HG03439 (cell line): ENCODE measurements at regions not wholly inside any gene's neighbourhood (a gene's known extent, or its start where the extent isn't known, plus 50 kb on each side); places are given as distances from the start of the nearest gene placed in this dataset.
"Not testable (repeated sequence)": the region's sequence is repeated elsewhere in the genome, so short reads cannot be mapped to it uniquely, and the experiment has no call there.

Experiments used
- ATAC-seq: cut with Tn5 transposase; IDR thresholded peaks from one replicate; pipeline ENCODE4 v1.9.1; 2021; ENCODE audit warnings: mild to moderate bottlenecking, moderate library complexity; ENCODE audit not compliant: unreplicated experiment

GRCh38 chr18:22503803-22504202, 86.1 kb upstream of the CTAGE1 start:
- ATAC-seq = no peak

GRCh38 chr18:22504251-22505030, 86.7 kb upstream of the CTAGE1 start:
- no peak for ATAC-seq

- ATAC-seq = no peak
Observed at GRCh38 chr18:22505141-22505591, 87.5 kb upstream of the CTAGE1 start.

GRCh38 chr18:22507055-22507454, 89.3 kb upstream of the CTAGE1 start:
- ATAC-seq = no peak

DNA sequence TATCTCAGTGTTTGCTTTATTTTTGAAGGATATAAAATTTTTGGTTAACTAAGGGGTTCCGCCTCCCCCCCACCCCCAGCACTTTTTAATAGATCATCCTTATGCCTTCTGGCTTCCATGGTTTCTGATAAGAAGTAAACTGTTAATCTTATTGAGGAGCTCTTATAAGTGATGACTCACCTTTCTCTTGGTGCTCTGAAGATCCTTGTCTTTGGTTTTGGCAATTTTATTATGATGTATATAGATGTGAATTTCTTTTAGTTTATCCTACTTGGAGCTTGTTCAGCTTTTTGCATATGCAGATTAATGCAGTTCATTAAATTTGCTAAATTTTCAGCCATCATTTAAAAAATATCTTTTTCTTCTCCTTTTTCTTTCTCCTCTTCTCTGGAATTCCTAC, 91.7 kb upstream of the CTAGE1 start:
- ATAC-seq = no peak

GRCh38 chr18:22510697-22511096, 93.0 kb upstream of the CTAGE1 start:
- ATAC-seq = no peak

DNA sequence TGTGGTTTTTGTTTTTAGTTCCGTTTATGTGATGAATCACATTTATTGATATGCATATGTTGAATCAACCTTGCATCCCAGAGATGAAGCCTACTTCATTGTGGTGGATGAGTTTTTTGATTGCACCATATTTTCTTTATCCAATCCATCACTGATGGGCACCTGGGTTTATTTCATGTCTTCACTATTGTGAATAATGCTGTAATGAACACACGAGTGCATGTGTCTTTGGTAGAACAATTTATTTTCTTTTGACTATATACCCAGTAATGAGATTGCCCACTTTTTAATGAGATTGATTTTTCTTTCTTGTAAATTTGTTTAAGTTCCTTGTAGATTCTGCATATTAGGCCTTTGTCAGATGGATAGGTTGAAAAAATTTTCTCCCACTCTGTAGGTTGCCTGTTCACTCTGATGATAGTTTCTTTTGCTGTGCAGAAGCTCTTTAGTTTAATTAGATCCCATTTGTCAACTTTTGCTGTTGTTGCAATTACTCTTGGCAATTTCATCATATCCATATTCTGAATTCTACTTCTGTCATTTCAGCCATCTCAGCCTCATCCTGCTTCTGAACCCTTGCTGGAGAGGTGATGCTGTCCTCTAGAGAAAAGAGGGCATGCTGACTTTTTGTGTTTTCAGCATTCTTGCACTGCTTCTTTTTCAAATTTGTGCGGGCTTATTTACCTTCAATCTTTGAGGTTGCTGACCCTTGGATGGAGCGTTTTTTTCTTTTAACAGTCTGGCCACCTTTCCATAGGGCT, 96.2 kb upstream of the CTAGE1 start:
- ATAC-seq = no peak

- ATAC-seq = no peak
Observed at GRCh38 chr18:22514655-22515054, 96.9 kb upstream of the CTAGE1 start.

DNA sequence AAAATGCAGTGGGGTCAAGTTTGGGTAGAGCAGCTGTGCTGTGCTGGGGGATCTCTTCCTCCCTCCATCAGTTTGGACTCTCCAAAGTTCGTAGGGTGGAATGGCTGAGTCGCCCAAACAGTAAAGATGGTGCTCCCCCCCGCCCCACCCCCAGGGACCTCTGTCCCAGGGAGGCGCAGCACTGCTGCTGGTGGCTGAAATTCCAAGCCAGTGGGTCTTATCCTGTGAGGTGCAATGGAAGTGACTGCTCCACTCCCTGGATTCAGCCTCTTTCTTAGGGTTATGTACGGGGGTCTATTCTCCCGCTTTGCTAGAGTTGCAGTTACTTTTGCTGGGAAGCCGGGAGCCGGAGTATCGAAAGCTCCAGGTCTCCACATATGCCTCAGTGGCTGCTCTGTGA, 97.5 kb upstream of the CTAGE1 start:
- ATAC-seq = no peak

- ATAC-seq = no peak
Observed at GRCh38 chr18:22517356-22517755, 99.6 kb upstream of the CTAGE1 start.

DNA sequence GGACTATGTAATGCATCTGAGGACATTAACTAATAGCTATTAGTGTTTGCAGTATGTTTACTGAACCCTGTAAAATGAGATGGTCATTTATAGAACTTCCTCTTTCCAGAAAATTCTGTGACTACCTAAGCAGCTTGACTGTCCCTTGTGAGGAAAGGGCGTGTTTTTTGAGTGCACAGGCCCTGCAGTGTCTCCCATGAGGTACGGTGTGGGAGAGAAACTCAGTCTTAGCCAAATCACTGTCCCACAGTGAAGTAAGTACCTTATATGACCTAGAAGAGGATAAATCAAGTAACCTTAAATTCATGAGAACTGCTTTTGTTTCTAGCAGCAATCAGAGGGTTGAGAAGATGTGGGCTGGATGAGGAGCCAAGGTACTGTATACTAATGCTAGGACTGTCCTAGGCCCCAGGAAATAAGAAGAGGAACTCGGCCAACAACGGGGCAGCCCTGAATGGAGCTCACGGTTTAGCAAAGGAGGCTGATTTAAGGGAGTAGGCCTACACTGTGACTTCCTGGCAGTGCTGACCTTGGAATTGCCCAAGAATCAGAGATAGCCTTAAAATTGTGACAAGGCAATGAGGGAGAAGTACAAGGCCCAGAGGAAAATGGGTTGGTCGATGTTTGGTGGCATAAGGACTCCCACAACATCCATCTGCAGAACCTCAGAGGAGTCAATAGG, 103.5 kb upstream of the CTAGE1 start:
- ATAC-seq = no peak

- no peak for ATAC-seq
Observed at GRCh38 chr18:22523481-22523880, 105.8 kb upstream of the CTAGE1 start.

- no peak for ATAC-seq
Observed at GRCh38 chr18:22524783-22525182, 107.1 kb upstream of the CTAGE1 start.

DNA sequence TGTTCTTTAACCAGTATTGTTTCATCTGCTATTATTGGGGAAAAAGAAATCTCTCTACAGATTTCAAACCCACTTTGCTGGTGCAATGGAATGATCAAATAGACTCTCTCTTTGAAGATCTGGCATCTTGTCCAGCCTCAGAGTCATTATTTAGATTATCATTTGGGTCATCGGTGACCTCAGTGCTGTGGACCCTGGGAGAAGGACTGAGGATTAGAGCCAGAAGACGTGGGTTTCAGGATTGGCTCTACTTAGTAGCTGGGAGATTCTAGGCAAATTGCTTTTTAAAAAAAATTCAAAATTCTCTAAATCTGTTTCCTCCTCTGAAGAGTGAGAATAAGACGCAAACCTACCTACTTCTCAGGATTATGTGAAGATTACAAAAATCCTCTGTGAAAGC, 107.6 kb upstream of the CTAGE1 start:
- no peak for ATAC-seq

GRCh38 chr18:22525883-22526282, 108.2 kb upstream of the CTAGE1 start:
- ATAC-seq = no peak

DNA sequence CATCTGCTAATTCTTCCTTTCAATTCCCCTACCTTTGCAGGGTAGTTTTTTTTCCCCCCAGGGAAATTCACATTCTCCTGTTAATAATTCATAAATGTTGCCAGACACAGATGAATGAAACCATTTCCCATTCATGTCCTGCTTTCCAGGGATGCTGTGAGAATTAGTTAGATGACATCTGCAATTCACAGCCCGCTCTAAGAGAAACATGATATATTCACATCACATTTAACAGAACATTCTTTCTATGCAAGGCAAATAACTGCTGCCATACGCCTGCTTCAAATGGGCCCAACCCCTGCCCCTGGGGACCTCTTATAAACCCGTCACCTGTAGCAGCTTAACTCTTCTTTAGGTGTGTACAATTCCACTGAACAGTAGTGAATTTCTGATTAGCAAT, 110.6 kb upstream of the CTAGE1 start:
- no peak for ATAC-seq

DNA sequence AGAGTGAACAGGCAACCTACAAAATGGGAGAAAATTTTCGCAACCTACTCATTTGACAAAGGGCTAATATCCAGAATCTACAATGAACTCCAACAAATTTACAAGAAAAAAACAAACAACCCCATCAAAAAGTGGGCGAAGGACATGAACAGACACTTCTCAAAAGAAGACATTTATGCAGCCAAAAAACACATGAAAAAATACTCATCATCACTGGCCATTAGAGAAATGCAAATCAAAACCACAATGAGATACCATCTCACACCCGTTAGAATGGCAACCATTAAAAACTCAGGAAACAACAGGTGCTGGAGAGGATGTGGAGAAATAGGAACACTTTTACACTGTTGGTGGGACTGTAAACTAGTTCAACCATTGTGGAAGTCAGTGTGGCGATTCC, 117.0 kb upstream of the CTAGE1 start:
- not testable (repeated sequence) for ATAC-seq

DNA sequence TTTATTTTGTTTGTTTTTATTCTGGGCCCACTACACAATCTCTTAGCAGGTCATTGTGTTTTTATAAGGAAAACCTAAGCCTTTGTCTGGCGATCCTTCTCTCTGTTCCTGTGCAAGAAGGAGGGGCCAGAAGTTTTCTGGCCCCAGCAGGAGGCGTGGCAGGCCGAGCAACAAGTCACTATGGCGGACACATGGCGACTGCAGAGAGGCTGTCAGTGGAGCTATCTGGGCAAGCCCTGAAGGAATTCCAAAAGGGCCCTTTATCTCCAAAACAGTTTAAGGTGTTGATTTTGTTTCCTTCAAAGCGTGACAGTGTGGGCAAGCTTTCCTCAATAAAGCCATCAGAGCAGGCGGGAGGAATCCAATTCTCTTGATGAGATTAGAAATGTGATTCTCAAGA, 118.8 kb upstream of the CTAGE1 start:
- ATAC-seq = no peak

GRCh38 chr18:22538426-22538825, 120.7 kb upstream of the CTAGE1 start:
- no peak for ATAC-seq

GRCh38 chr18:22539051-22539765, 121.5 kb upstream of the CTAGE1 start:
- ATAC-seq = no peak

DNA sequence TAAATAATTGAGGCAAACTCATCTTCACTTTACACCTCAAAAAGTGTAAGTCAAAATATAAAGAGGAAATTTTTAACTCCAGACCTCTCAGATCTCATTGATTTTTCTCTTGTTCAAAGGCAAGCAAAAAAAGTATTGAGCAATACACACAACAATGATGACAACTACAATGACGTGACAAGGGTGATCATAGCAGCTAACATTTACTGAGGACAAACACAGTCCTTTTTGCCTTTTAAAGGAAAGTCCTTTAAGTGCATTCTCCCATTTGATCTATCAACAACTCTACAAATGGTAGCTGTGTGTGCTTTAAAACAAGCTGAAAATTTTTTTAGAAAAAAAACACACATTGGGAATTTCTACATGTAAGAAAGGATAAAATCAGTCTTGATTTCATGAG, 123.5 kb upstream of the CTAGE1 start:
- no peak for ATAC-seq
